ENCODE measurements at regions not wholly inside any gene's neighbourhood (a gene's known extent, or its start where the extent isn't known, plus 50 kb on each side); places are given as distances from the start of the nearest gene placed in this dataset.

- DNase-seq = no peak
Observed at GRCh38 chr13:40440990-40441820, 225.2 kb downstream of the FOXO1 start.

GRCh38 chr13:40442231-40442630, 224.2 kb downstream of the FOXO1 start:
- DNase-seq = no peak

GRCh38 chr13:40442826-40443225, 223.6 kb downstream of the FOXO1 start:
- no peak for DNase-seq

- DNase-seq = no peak
Observed at GRCh38 chr13:40444241-40444640, 222.2 kb downstream of the FOXO1 start.

GRCh38 chr13:40445557-40445990, 220.9 kb downstream of the FOXO1 start:
- no peak for DNase-seq

- DNase-seq = no peak
Observed at GRCh38 chr13:40446365-40446764, 220.1 kb downstream of the FOXO1 start.

- DNase-seq = no peak
Observed at GRCh38 chr13:40447857-40448256, 218.6 kb downstream of the FOXO1 start.

GRCh38 chr13:40452038-40452666, 214.3 kb downstream of the FOXO1 start:
- DNase-seq = no peak

GRCh38 chr13:40452741-40453334, 213.6 kb downstream of the FOXO1 start:
- DNase-seq = no peak

GRCh38 chr13:40453351-40454021, 213.0 kb downstream of the FOXO1 start:
- no peak for DNase-seq

GRCh38 chr13:40456397-40456953, 210.0 kb downstream of the FOXO1 start:
- no peak for DNase-seq

GRCh38 chr13:40456979-40457553, 209.4 kb downstream of the FOXO1 start:
- DNase-seq = no peak

- no peak for DNase-seq
Observed at GRCh38 chr13:40457929-40458719, 208.3 kb downstream of the FOXO1 start.

GRCh38 chr13:40458720-40458990, 207.8 kb downstream of the FOXO1 start:
- DNase-seq = no peak

GRCh38 chr13:40460116-40460515, 206.3 kb downstream of the FOXO1 start:
- no peak for DNase-seq

GRCh38 chr13:40464337-40465014, 202.0 kb downstream of the FOXO1 start:
- DNase-seq = no peak

- DNase-seq = no peak
Observed at GRCh38 chr13:40465015-40465390, 201.4 kb downstream of the FOXO1 start.

GRCh38 chr13:40466272-40466671, 200.2 kb downstream of the FOXO1 start:
- DNase-seq = no peak

- no peak for DNase-seq
Observed at GRCh38 chr13:40468227-40468838, 198.1 kb downstream of the FOXO1 start.

GRCh38 chr13:40469581-40470310, 196.7 kb downstream of the FOXO1 start:
- DNase-seq = no peak

All from NCI-H1930 (cell line).